Skin of body (tissue), 1 donor: ENCODE measurements at regions not wholly inside any gene's neighbourhood (a gene's known extent, or its start where the extent isn't known, plus 50 kb on each side); places are given as distances from the start of the nearest gene placed in this dataset. TPM values are rescaled to one million over a fixed set of nuclear protein-coding genes. Genes with fewer than 3 reads are reported as not detected.

Experiments used
- small RNA-seq: library from RNA; depleted of rRNA; stranded (forward); fragments of <200 nt; gene quantifications from one replicate; pipeline ENCODE3, GENCODE V24; 2014; ENCODE audit warnings: low replicate concordance

Small RNA genes lying in the stretch of these regions (small RNA-seq; reads per million reads assigned to genes)
- gene AC233702.6, result not detected
- not detected for gene AC233702.8
